Stimulated activated naive CD4-positive, alpha-beta T cell treated with Interleukin-2 at 50 U/mL for 16 hours (primary cell): ENCODE measurements at regions not wholly inside any gene's neighbourhood (a gene's known extent, or its start where the extent isn't known, plus 50 kb on each side); places are given as distances from the start of the nearest gene placed in this dataset.
"Not testable (repeated sequence)": the region's sequence is repeated elsewhere in the genome, so short reads cannot be mapped to it uniquely, and the experiment has no call there.

Source experiments
- DNase-seq: peaks from one replicate; lab custom pipeline; 2025; lab: John Stamatoyannopoulos, UW

DNA sequence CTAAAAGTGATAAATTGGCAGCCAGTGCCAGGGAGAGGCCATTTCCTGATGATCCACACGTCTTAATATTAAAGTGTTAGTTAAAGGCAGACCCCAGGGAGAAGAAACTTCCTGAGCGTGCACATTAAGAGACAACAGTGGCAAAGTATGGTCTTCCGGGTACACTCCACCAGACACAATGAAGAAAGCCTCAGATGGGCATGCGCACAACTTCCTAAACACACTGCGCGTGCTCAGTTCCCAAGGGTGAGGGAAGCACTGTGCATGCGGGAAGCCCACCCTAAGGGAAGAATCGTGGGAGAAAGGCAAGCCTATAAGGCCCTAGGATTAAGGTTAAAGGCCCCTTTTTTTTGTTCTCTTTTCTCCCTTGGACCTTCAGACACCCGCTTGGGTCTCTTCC, 140.7 kb upstream of the CDKN3 start:
- no peak for DNase-seq

DNA sequence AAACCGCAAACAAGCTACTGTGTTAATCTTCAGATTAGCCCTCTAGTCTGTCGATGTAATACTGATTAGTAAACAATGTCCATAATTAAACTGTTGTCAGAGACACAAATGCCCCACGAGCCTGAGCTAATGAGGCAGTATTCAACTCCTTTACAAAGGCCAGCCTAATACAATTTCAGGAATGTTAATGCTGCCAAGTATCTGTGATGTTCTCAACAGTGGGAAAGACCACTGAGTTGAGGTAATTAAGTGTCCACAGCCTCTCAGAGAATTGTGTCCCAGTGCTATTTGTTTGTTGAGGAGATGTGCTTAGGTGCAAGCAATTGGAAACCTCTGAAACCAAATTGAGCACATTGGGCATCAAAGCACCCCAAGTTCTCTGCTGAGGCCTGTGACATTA, 139.4 kb upstream of the CDKN3 start:
- no peak for DNase-seq

- no peak for DNase-seq
Measured at GRCh38 chr14:54258382-54258781, 138.4 kb upstream of the CDKN3 start.

DNA sequence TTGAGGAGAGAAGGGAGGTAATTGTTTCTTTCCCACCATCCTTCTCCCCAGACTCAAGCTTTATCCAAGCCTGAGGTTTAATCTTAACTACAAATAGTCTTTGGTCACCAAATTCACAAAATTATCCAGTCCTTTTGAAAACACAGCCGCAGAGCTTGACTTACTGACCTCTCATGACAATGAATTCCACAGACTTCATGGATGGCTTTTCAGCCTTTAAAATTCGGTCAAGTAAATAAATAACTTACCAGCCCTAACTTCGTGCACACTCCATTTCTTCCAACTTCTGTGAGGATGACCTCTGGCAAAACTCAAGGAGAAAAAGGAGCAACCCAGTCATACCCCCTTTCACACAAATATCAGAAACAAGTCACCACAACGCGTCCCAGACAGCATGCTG, 137.0 kb upstream of the CDKN3 start:
- no peak for DNase-seq

DNA sequence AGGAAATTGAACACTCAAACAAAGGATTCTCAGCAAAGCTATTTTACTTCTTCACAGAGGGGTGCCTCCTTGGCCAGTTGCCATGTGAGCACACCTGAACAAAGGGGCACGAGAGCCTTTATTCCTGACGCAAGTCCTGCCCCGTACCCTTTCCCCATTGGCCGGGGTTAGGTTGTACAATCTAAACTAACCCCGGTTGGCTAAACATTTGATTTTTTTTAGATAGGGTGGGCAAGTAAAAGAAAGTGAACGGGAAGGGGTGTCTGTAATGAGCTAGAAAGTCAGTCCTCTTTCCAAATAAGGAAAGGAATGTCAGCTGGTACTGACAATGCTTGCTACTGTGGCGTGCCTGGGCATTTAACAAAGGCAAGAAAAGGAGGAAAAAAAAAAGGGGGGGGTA, 135.5 kb upstream of the CDKN3 start:
- no peak for DNase-seq

DNA sequence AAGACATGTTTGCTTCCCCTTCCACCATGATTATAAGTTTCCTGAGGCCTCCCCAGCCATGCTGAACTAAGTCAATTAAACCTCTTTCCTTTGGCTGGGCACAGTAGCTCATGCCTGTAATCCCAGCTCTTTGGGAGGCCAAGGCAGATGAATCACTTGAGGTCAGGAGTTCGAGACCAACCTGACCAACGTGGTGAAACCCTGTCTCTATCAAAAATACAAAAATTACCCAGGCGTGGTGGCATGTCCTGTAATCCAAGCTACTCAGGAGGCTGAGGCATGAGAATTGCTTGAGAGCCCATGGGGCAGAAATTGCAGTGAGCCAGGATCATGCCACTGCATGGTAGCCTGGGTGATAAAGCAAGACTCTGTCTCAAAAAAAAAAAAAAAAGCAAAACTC, 130.2 kb upstream of the CDKN3 start:
- not testable (repeated sequence) for DNase-seq

- no peak for DNase-seq
Measured at GRCh38 chr14:54267172-54267571, 129.6 kb upstream of the CDKN3 start.

DNA sequence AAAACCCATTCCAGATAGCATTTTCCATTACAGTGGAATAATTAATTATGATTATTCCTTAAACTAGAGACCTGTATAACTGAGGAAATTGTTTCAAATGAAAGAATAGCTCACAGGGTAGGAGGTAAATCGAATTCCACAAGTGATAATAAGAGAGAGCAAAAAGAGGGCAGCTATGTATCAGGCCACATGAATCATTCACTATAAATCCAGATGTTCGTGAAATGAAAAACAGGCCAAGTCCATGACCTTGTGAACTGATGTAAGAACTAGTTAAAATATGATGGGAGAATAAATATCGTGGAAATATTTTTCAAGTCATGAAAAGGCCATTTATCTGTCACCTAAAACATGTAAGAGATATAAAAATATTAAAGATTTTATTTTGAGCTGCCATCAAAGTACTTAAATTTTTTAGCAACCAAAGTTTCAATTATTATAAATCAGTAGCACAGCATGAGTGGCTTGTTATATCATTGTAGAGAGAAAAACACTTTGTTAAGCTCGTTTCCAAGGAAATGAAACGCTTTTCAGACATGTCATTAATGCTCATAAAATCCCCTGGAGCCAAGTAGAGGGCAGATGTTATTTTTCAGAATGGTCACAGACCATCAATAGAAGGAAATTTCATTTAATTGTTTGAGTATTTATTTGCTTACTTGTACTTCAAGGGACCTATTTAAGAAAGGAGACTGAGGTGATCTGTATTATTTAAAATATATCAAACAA, 120.6 kb upstream of the CDKN3 start:
- no peak for DNase-seq

GRCh38 chr14:54278087-54278486, 118.7 kb upstream of the CDKN3 start:
- no peak for DNase-seq

GRCh38 chr14:54278665-54279295, 118.0 kb upstream of the CDKN3 start:
- no peak for DNase-seq

DNA sequence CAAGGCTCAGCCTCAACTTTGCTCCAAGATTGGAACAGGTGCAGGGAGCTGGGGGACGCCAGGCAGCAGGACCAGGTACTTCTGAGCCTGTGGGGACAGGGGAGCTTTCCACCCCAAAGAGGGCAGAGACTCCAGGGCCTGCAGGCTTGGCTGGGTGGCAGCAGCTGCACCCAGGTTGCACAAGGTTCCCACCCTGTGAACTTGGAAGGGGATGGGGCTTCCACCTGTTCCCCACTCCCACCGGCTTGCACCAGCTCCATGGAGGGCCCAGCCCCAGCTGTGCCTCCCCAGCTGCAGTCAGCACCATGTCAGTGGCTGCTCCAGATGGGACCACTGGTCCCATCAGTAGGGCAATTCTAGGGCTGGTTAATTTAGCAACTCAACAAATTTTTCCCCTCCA, 114.0 kb upstream of the CDKN3 start:
- no peak for DNase-seq

GRCh38 chr14:54285030-54285429, 111.8 kb upstream of the CDKN3 start:
- no peak for DNase-seq

- DNase-seq, result no peak
Measured at GRCh38 chr14:54291491-54292191, 105.2 kb upstream of the CDKN3 start.

GRCh38 chr14:54294802-54295201, 102.0 kb upstream of the CDKN3 start:
- DNase-seq, result no peak

GRCh38 chr14:54299410-54300363, 97.1 kb upstream of the CDKN3 start:
- no peak for DNase-seq

GRCh38 chr14:54300881-54301280, 95.9 kb upstream of the CDKN3 start:
- DNase-seq, result no peak

DNA sequence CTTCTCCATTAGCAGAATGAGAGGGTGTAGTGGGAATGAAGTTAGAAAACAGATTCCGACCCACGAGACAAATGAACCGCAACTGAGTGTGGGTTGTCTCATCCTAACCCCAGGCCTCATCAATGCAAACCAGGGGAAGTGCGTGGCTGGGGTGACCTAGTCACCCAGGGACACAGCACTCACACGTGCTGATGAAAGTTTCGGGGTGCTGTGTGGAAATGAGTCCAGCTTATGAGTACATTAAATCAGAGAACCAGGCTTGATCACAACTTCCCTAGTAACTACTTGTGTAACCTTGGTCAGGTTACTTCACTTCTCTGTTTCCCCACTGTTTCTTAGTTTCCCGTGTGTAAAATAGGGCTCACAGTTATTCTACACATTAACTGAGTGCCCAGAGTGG, 95.4 kb upstream of the CDKN3 start:
- DNase-seq, result no peak

- no peak for DNase-seq
Measured at GRCh38 chr14:54306806-54307205, 90.0 kb upstream of the CDKN3 start.

GRCh38 chr14:54309615-54310014, 87.2 kb upstream of the CDKN3 start:
- DNase-seq, result no peak

- DNase-seq, result no peak
Measured at GRCh38 chr14:54310151-54310850, 86.5 kb upstream of the CDKN3 start.

- DNase-seq, result no peak
Measured at GRCh38 chr14:54310851-54311228, 86.0 kb upstream of the CDKN3 start.
